ENCODE measurements at regions not wholly inside any gene's neighbourhood (a gene's known extent, or its start where the extent isn't known, plus 50 kb on each side); places are given as distances from the start of the nearest gene placed in this dataset.

- no peak for TF ChIP-seq EZH2 (IDR thresholded peaks at IDR 0.05; ENCODE audit: borderline replicate concordance, low read length)
- no peak for TF ChIP-seq CTCF (IDR thresholded peaks at IDR 0.05; ENCODE audit: low read length)
Measured at GRCh38 chr16:35642322-35642835, 2183.0 kb downstream of the TP53TG3F start.

Measured in OCI-LY1 (cell line).